Transverse colon (tissue), 4 donors: ENCODE measurements at regions not wholly inside any gene's neighbourhood (a gene's known extent, or its start where the extent isn't known, plus 50 kb on each side); places are given as distances from the start of the nearest gene placed in this dataset.

ENCODE experiments used
- DNase-seq: peaks from one replicate; pipeline ENCODE4 v3.0.0-alpha.2; 2019
- H3K27ac ChIP-seq, 4 donors: fragments of 200-600 bp; sonication (generic); 2 replicates each; pipeline ENCODE4 v1.5.1; 2016 to 2018; ENCODE audit warnings: inconsistent platforms in 4 of 4
- H3K27me3 ChIP-seq: fragments of 200-600 bp; sonication (generic); 2 replicates; pipeline ENCODE4 v1.5.1; 2017; ENCODE audit warnings: inconsistent platforms
- H3K36me3 ChIP-seq, 4 donors: fragments of 200-600 bp; sonication (generic); 2 replicates each; pipeline ENCODE4 v1.5.1; 2017 to 2019; ENCODE audit warnings: inconsistent platforms in 4 of 4
- H3K4me1 ChIP-seq, 4 donors: fragments of 200-600 bp; sonication (generic); 2 replicates each; pipeline ENCODE4 v1.5.1; 2017 to 2020; ENCODE audit warnings: inconsistent platforms in 4 of 4
- H3K4me3 ChIP-seq, 4 donors: fragments of 200-600 bp; sonication (generic); 1 replicate in 1 of 4; 2 replicates in 3 of 4; pipeline versions ENCODE4 v1.5.1 to v1.6.1; 2017 to 2019; ENCODE audit warnings: inconsistent platforms in 4 of 4
- H3K9me3 ChIP-seq, 2 donors: fragments of 200-600 bp; sonication (generic); 2 replicates each; pipeline ENCODE4 v1.5.1; 2017 to 2019; ENCODE audit warnings: inconsistent platforms in 2 of 2
- CTCF ChIP-seq, 5 experiments: fragments of 200-600 bp in 3 of 5; fragments of 450-650 bp in 2 of 5; sonication (generic) in 3 of 5; IDR thresholded peaks; 1 replicate in 2 of 5; 2 replicates in 3 of 5; pipeline ENCODE4 v1.5.1; 2016 to 2017; ENCODE audit warnings: antibody characterized with exemption in 5 of 5, inconsistent platforms in 3 of 5, mild to moderate bottlenecking in 2 of 5, moderate library complexity in 1 of 5
- EP300 ChIP-seq: sonication (generic); formaldehyde crosslinking; IDR thresholded peaks from one replicate; pipeline ENCODE4 v1.6.1; 2017; ENCODE audit warnings: antibody characterized with exemption, low read depth
- POLR2A ChIP-seq: fragments of 450-650 bp; IDR thresholded peaks from one replicate; pipeline ENCODE4 v1.6.1; 2016; ENCODE audit warnings: antibody characterized with exemption, mild to moderate bottlenecking, moderate library complexity
- POLR2AphosphoS5 ChIP-seq, 3 donors: sonication (generic); formaldehyde crosslinking; IDR thresholded peaks; one replicate each; pipeline ENCODE4 v1.6.1; 2016; ENCODE audit warnings: antibody characterized with exemption in 3 of 3
- WGBS, 2 donors: methylation state at CpG; one replicate each; pipeline ENCODE4 v1.1.5; 2018; ENCODE audit warnings: low coverage in 1 of 2; 5-methylcytosine and 5-hydroxymethylcytosine counted together
- in situ Hi-C, 4 donors: fragments of 200-750 bp; cut with MboI; loops; one replicate each; pipeline versions ENCODE4 v1.15.0 to v1.15.1; 2017; ENCODE audit warnings: low sequenced_read_pairs in 3 of 4, low pct_ligation_motif_present in 1 of 4, low pct_unique_long_range_greater_than_20kb in 1 of 4
- intact Hi-C: fragments of 100-400 bp; cut with DNase I; formaldehyde crosslinking; loops from one replicate; pipeline ENCODE4 v1.15.1; 2023; ENCODE audit warnings: low total_unique reads

GRCh38 chr3:144264794-144265193 is 293.2 kb downstream of the DIPK2A start:
- no peak for TF ChIP-seq CTCF (IDR thresholded peaks at IDR 0.05)
- TF ChIP-seq POLR2A = no peak
- TF ChIP-seq EP300 = no peak
- TF ChIP-seq POLR2AphosphoS5 (IDR thresholded peaks at IDR 0.05) = no peak
- Histone ChIP-seq H3K27ac (no peak overlapping the region), H3K36me3 (no peaks in the 10 kb centered on the region), H3K4me3 (no peak overlapping the region), H3K27me3 (no peaks in the 10 kb centered on the region), H3K4me1 (no peaks in the 10 kb centered on the region), H3K9me3 (no peaks in the 10 kb centered on the region)
- in situ Hi-C loops = no loop called here
- intact Hi-C loops = no loop called here
- DNase-seq = no peak
- WGBS, 2 donors = 71 to 81% methylated on average over 1 of the region's 1 CpG

GRCh38 chr3:144265542-144266100 is 294.0 kb downstream of the DIPK2A start:
- no peak for DNase-seq
- Histone ChIP-seq H3K27me3 (no peaks in the 10 kb centered on the region), H3K9me3 (no peaks in the 10 kb centered on the region), H3K4me1 (no peaks in the 10 kb centered on the region), H3K27ac (no peak overlapping the region), H3K36me3 (no peaks in the 10 kb centered on the region), H3K4me3 (no peak overlapping the region)
- in situ Hi-C loops (no loop called here), intact Hi-C loops (no loop called here)
- 70 to 79% methylated on average over 3 of the region's 3 CpGs for WGBS, 2 donors
- TF ChIP-seq CTCF (IDR thresholded peaks at IDR 0.05) (no peak), POLR2A (no peak), EP300 (no peak), POLR2AphosphoS5 (IDR thresholded peaks at IDR 0.05) (no peak)

- DNase-seq = peak; percentile 8
- Histone ChIP-seq H3K9me3 (no peaks in the 10 kb centered on the region), H3K27me3 (no peaks in the 10 kb centered on the region), H3K36me3 (no peaks in the 10 kb centered on the region), H3K27ac (no peak overlapping the region), H3K4me3 (no peak overlapping the region), H3K4me1 (peaks cover 0 to 3% (median 0%) of the 10 kb centered on the region in 4 donors)
- in situ Hi-C loops (no loop called here), intact Hi-C loops (loop anchor here (10.0 kb wide), 1 partner anchor 295 kb away; the partner anchor contains the start of gene DIPK2A)
- TF ChIP-seq POLR2AphosphoS5 (IDR thresholded peaks at IDR 0.05) (no peak), CTCF (IDR thresholded peaks at IDR 0.05) (no peak), POLR2A (no peak), EP300 (no peak)
- 80% methylated on average over 3 of the region's 3 CpGs; no CpG with 5 or more reads in 1 of the 2 donors for WGBS, 2 donors
Observed at GRCh38 chr3:144270100-144270499, 298.5 kb downstream of the DIPK2A start.

- H3K9me3 ChIP-seq = no peaks in the 10 kb centered on the region
- no peak overlapping the region for H3K27ac ChIP-seq
- DNase-seq = no peak
- no peaks in the 10 kb centered on the region for H3K36me3 ChIP-seq
- peaks cover 0 to 3% (median 0%) of the 10 kb centered on the region in 4 donors for H3K4me1 ChIP-seq
- no peaks in the 10 kb centered on the region for H3K27me3 ChIP-seq
- intact Hi-C loops (loop anchor here (10.0 kb wide), 1 partner anchor 298 kb away; the partner anchor contains the start of gene DIPK2A), in situ Hi-C loops (no loop called here)
- H3K4me3 ChIP-seq = no peak overlapping the region
- TF ChIP-seq POLR2A (no peak), EP300 (no peak), CTCF (IDR thresholded peaks at IDR 0.05) (no peak), POLR2AphosphoS5 (IDR thresholded peaks at IDR 0.05) (no peak)
- 70 to 95% methylated on average over 3 to 4 of the region's 4 CpGs for WGBS, 2 donors
Observed at GRCh38 chr3:144272680-144273079, 301.1 kb downstream of the DIPK2A start.
